Panc1 (cell line): ENCODE measurements at regions not wholly inside any gene's neighbourhood (a gene's known extent, or its start where the extent isn't known, plus 50 kb on each side); places are given as distances from the start of the nearest gene placed in this dataset.

Source experiments
- ATAC-seq: fragments of 200-7000 bp; cut with Tn5 transposase; 2 replicates; pipeline ENCODE4 v1.9.1; 2020; ENCODE audit warnings: mild to moderate bottlenecking, moderate library complexity
- BruUV-seq: library from RNA; stranded (reverse); fragments of 400-500 nt; replicated peaks from 2 replicates; lab custom pipeline; 2021; lab: Mats Ljungman, UMichigan
- CTCF ChIA-PET: fragments of 300-600 bp; sonication (Branson Sonifier 250); formaldehyde crosslinking; loops from one replicate; lab custom pipeline; 2022; ENCODE audit warnings: antibody characterized with exemption; lab: Charles Lee
- POLR2A ChIA-PET: fragments of 300-600 bp; sonication (Branson Sonifier 250); formaldehyde crosslinking; loops from one replicate; lab custom pipeline; 2022; ENCODE audit warnings: antibody characterized with exemption; lab: Charles Lee
- DNase-seq: peaks from one replicate; pipeline ENCODE4 v3.0.0-alpha.2; 2010; ENCODE audit warnings: low read depth, low spot score
- H3K27ac ChIP-seq: 2 replicates; pipeline ENCODE4 v1.5.1; 2011; ENCODE audit warnings: mild to moderate bottlenecking, low read length, inconsistent platforms
- H3K27me3 ChIP-seq: fragments of 200-500 bp; sonication (Bioruptor generic); 2 replicates; pipeline ENCODE4 v1.6.0; 2014; ENCODE audit warnings: low read length, inconsistent platforms; ENCODE audit not compliant: control insufficient read depth, insufficient read depth
- H3K36me3 ChIP-seq: fragments of 200-500 bp; sonication (Bioruptor generic); 2 replicates; pipeline ENCODE4 v1.5.1; 2014; ENCODE audit warnings: inconsistent platforms, mild to moderate bottlenecking, low read length, moderate library complexity; ENCODE audit not compliant: control insufficient read depth, insufficient read depth
- H3K4me1 ChIP-seq: 2 replicates; pipeline ENCODE4 v1.5.1; 2011; ENCODE audit warnings: inconsistent platforms, mild to moderate bottlenecking, low read length, moderate library complexity; ENCODE audit not compliant: control insufficient read depth, insufficient read depth
- H3K4me3 ChIP-seq, 2 experiments: 2 replicates each; pipeline ENCODE4 v1.5.1; 2011 to 2012; ENCODE audit warnings: low read depth in 2 of 2, low read length in 2 of 2, mild to moderate bottlenecking in 2 of 2, inconsistent platforms in 1 of 2, moderate library complexity in 1 of 2
- H3K9me3 ChIP-seq: fragments of 200-500 bp; sonication (Bioruptor generic); 2 replicates; pipeline ENCODE4 v1.5.1; 2014; ENCODE audit warnings: low read depth, mild to moderate bottlenecking, inconsistent platforms, low read length, moderate library complexity; ENCODE audit not compliant: control insufficient read depth, insufficient read depth
- CTCF ChIP-seq: fragments of 450-650 bp; IDR thresholded peaks from 2 replicates; pipeline ENCODE4 v1.5.1; 2017; ENCODE audit warnings: mild to moderate bottlenecking
- POLR2AphosphoS5 ChIP-seq: IDR thresholded peaks from 2 replicates; pipeline ENCODE4 v1.6.1; 2012; ENCODE audit warnings: mild to moderate bottlenecking, low read depth, low read length, moderate library complexity
- SIN3A ChIP-seq: IDR thresholded peaks from 2 replicates; pipeline ENCODE4 v1.6.1; 2012; ENCODE audit warnings: low read depth, mild to moderate bottlenecking, low read length, moderate library complexity, borderline replicate concordance; ENCODE audit not compliant: insufficient read depth
- TCF7L2 ChIP-seq: IDR thresholded peaks from 2 replicates; pipeline ENCODE4 v1.6.1; 2011; ENCODE audit warnings: mild to moderate bottlenecking, low read depth, low read length, inconsistent platforms
- in situ Hi-C: cut with HindIII; loops from 2 replicates; pipeline ENCODE4 v1.10.0; 2016; ENCODE audit warnings: low sequenced_read_pairs, low pct_unique_long_range_greater_than_20kb
- intact Hi-C: fragments of 100-400 bp; cut with micrococcal nuclease; formaldehyde crosslinking; loops from one replicate; pipeline ENCODE4 v1.10.0; 2022; ENCODE audit not compliant: unreplicated experiment
- TF ChIP-seq, protein P1 (sequence below), 2 experiments: IDR thresholded peaks; 2 replicates each; pipeline ENCODE4 v1.6.1; 2011 to 2012; ENCODE audit warnings: low read depth in 2 of 2, control low read depth in 1 of 2, low read length in 1 of 2, mild to moderate bottlenecking in 1 of 2, moderate library complexity in 1 of 2; ENCODE audit not compliant: insufficient read depth in 1 of 2

DNA sequence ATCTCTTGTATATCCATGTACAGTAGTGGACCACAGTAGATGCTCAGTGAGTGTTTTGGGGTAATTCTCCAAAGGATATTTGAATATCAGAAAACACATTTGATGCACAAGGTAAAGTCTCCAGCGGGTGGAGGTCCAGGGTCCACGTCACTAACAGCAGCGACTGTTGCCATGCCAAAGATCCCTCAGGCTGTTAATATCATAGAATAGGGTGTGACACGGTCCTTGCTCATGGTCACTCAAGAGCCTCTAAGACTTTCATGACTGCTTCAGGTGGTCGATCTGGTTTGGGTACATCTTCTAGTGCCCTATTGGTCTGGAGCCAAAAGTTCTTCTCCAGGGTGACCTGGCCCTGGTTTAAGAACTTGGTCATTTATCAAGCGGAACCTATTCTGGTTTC is 90.8 kb downstream of the OLIG3 start:
- no peaks in the 10 kb centered on the region for H3K4me1 ChIP-seq
- no peaks in the 10 kb centered on the region for H3K9me3 ChIP-seq
- intact Hi-C loops (no loop called here), in situ Hi-C loops (no loop called here)
- POLR2A ChIA-PET = no interaction called here
- H3K4me3 ChIP-seq = no peak overlapping the region
- peaks cover 4% of the 10 kb centered on the region; the same call in 1 of the 2 replicates for H3K27me3 ChIP-seq
- no peak for ATAC-seq
- H3K27ac ChIP-seq = no peak overlapping the region
- no peak for TF ChIP-seq SIN3A
- TF ChIP-seq, protein P1, sequence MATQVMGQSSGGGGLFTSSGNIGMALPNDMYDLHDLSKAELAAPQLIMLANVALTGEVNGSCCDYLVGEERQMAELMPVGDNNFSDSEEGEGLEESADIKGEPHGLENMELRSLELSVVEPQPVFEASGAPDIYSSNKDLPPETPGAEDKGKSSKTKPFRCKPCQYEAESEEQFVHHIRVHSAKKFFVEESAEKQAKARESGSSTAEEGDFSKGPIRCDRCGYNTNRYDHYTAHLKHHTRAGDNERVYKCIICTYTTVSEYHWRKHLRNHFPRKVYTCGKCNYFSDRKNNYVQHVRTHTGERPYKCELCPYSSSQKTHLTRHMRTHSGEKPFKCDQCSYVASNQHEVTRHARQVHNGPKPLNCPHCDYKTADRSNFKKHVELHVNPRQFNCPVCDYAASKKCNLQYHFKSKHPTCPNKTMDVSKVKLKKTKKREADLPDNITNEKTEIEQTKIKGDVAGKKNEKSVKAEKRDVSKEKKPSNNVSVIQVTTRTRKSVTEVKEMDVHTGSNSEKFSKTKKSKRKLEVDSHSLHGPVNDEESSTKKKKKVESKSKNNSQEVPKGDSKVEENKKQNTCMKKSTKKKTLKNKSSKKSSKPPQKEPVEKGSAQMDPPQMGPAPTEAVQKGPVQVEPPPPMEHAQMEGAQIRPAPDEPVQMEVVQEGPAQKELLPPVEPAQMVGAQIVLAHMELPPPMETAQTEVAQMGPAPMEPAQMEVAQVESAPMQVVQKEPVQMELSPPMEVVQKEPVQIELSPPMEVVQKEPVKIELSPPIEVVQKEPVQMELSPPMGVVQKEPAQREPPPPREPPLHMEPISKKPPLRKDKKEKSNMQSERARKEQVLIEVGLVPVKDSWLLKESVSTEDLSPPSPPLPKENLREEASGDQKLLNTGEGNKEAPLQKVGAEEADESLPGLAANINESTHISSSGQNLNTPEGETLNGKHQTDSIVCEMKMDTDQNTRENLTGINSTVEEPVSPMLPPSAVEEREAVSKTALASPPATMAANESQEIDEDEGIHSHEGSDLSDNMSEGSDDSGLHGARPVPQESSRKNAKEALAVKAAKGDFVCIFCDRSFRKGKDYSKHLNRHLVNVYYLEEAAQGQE (IDR thresholded peaks at IDR 0.05; ENCODE audit: insufficient read depth in 1 of 2, low read depth in 2 of 2, low read length in 1 of 2) = no peak
- TF ChIP-seq CTCF = no peak
- TF ChIP-seq POLR2AphosphoS5 = no peak
- CTCF ChIA-PET = no interaction called here
- no peaks in the 10 kb centered on the region for H3K36me3 ChIP-seq
- no peak for DNase-seq
- no TSS peak for BruUV-seq

DNA sequence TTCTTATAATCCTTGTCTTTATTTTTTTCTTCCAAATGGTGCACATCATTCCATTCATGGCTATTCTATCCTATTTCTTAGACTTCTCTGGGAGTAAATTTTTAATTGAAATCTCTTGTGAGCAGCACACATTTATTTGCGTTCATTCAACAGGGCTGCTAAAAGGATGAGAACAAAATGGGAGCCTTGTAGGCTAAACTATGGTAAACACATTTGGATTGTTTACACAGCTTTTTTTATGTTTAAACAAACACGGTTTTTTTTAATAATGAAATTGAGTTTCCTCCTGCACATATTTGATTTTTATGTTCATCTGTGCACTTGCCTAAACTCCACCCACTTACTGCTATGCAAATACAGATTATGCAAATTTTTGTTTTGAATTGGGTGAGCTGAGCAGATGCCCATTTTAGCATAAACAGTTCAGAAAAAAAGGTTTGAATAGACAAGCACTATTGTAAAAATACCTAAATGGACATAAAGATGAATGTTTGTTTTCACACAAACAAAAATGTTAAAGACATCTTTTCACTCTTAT is 92.0 kb downstream of the OLIG3 start:
- TF ChIP-seq POLR2AphosphoS5 (no peak), SIN3A (no peak), CTCF (no peak), TCF7L2 (no peak)
- TF ChIP-seq, protein P1 (IDR thresholded peaks at IDR 0.05; ENCODE audit: insufficient read depth in 1 of 2, low read depth in 2 of 2, low read length in 1 of 2) = no peak
- no peak overlapping the region for H3K4me3 ChIP-seq
- in situ Hi-C loops = no loop called here
- no peak overlapping the region for H3K27ac ChIP-seq
- no peaks in the 10 kb centered on the region for H3K4me1 ChIP-seq
- POLR2A ChIA-PET = no interaction called here
- BruUV-seq = no TSS peak
- no peaks in the 10 kb centered on the region for H3K36me3 ChIP-seq
- CTCF ChIA-PET = no interaction called here
- H3K27me3 ChIP-seq = peaks cover 4% of the 10 kb centered on the region; the same call in 1 of the 2 replicates
- DNase-seq (no peak), ATAC-seq (no peak)
- intact Hi-C loops = no loop called here
- no peaks in the 10 kb centered on the region for H3K9me3 ChIP-seq
